Fibroblast of upper back skin (primary cell): ENCODE measurements at regions not wholly inside any gene's neighbourhood (a gene's known extent, or its start where the extent isn't known, plus 50 kb on each side); places are given as distances from the start of the nearest gene placed in this dataset.

Experiments used
- DNase-seq: peaks from one replicate; pipeline ENCODE4 v3.0.0-alpha.2; 2013

GRCh38 chr4:1474126-1475090, 68.2 kb upstream of the NKX1-1 start:
- DNase-seq, result no peak

- no peak for DNase-seq
These were observed 67.5 kb upstream of the NKX1-1 start for GRCh38 chr4:1473718-1474117.

- DNase-seq, result no peak
These were observed 66.8 kb upstream of the NKX1-1 start for GRCh38 chr4:1472911-1473518.

DNA sequence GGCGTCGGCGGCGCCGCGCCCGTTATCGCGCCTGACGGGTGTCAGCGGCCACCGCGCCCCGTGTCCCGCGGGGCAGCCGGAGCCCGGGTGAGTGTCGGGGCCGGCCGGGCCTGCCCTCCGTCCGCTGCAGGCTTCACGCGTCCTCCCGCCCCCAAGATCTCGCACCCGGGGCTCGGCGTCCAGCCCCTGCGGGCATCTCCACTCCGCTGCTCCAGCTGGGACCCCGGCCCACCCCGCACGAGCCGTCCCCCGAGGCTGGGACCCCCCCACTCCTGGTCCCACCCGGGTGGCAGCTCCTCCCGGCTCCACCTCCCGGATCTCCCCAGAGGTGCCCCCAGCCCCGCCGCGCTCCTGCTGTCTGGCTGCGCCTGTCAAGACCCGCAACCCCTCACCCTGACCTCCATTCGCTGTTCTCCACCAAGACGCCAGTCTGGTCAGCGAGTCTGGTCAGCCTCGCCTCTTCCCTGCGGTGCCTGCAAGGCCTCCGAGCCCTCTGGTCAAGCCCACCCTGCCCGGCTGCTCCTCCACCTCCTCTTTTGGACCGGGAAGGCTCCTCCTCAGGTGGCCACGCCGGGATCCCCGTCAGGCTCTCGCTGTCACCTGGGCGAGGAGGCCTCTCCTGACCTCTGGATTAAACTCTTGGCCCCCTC, 66.0 kb upstream of the NKX1-1 start:
- DNase-seq, result no peak

DNA sequence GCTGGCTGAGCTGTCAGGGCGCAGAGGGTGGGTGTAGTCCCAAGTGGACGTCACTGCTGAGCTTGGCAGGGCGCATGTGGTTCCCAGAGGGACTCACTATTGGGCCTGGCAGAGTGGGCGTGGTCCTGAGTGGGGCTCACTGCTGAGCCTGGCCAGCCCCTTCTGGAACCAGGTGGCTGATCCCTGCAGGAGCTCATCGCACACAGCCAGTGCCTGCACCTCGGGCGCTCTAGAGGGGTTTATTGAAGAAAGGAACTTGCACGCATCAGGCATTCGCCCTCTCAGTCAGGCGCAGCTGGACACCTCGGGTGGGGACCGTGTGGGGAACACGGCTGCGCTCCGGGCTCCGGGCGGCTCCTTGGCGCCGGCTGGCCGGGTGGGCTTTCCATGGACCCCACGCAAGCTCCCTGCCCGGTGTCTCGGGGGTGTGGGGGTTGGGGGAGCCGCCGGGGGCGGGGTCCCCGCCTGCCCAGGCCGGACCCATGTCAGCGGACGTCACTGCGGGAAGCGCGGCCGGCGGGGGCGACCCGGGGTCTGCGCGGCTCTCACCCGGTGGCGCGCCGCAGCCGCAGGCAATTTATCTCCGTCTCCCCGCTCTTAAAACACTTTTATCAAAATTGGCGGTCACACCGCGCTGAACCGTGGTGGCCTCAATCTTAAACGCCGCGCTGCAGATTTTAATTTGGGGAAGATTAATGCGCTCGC, 65.4 kb upstream of the NKX1-1 start:
- DNase-seq, result no peak

DNA sequence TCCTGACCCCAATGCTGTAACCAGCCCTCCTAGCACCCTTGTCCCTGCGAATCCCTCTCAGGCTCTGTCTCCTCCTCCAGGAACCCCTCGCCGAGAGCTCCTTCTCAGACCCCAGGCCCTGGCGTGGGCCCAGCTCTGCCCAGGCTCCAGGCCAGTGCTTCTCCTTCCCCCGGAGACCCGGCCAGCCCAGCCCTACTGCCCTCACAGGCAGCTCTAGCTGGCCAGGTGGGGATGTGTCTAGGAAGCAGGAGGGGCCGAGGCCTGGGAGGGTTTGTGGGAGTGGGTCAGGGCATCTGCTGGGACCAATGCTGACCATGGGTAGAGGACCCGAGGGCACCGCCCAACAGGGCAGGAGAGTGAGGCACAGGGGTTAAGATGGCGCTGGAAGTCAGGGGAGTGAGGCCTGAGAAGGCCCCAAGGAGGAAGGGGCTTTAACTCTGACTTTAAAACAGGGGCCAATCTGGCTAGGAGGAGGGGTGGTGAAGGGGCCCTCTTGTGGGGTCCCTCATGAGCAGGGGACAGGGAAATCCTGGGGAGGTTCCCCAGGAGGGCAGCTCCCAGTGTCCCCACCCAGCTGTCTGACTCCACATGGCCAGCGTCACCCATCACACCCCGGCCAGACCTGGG, 64.7 kb upstream of the NKX1-1 start:
- DNase-seq, result no peak

DNA sequence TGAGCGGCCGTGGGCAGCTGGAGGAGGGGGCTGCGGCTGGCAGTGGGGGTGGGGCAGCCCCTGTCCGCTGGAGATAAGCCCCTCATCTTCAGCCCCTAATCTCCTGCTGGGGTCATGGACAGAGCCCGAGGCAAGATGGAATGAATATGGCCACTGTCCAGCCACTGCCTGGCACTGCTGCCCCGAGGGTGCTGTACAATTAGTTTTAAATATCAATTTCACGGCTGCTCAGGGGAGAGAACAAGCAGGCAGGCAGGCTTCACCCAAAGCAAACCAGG, 64.1 kb upstream of the NKX1-1 start:
- no peak for DNase-seq

DNA sequence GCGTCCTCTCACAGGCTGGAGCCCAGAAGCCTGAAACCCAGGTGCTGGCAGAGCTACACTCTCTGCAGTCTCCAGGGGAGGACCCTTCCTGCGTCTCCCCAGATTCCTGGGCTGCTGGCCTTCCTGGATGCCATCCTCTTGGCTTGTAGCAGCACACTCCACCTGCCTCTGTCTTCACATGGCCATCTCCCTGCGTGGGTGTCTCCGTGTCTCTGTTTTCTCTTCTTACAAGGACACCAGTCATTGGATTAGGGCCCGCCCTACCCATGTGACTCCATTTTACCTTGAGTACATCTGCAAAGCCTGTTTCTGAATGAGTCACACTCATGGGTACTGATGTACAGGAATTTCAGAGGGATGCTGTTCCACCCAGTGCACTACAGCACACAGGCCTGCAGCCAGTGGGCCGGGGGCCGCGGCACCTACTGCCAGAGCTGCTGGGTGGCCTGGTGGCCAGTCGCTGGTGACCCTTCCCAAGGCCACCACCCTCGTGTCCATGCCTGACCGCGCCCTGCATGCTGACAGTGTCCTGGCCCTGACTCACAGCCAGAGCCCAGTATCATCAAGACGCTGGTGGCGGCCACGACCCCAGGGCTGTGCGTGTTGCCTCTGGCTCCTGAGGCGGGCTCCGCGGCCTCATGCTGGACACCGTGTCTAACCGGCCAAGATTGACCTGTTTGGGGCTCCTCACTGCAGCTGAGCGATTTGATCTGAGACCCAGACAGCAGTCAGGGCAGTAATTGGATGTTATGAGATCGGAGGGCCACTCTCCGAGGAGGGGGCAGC, 63.6 kb upstream of the NKX1-1 start:
- DNase-seq, result no peak

GRCh38 chr4:1469043-1469442, 62.8 kb upstream of the NKX1-1 start:
- no peak for DNase-seq

- DNase-seq, result no peak
These were observed 61.6 kb upstream of the NKX1-1 start for GRCh38 chr4:1467581-1468458.

- DNase-seq, result no peak
These were observed 60.6 kb upstream of the NKX1-1 start for GRCh38 chr4:1466863-1467165.

DNA sequence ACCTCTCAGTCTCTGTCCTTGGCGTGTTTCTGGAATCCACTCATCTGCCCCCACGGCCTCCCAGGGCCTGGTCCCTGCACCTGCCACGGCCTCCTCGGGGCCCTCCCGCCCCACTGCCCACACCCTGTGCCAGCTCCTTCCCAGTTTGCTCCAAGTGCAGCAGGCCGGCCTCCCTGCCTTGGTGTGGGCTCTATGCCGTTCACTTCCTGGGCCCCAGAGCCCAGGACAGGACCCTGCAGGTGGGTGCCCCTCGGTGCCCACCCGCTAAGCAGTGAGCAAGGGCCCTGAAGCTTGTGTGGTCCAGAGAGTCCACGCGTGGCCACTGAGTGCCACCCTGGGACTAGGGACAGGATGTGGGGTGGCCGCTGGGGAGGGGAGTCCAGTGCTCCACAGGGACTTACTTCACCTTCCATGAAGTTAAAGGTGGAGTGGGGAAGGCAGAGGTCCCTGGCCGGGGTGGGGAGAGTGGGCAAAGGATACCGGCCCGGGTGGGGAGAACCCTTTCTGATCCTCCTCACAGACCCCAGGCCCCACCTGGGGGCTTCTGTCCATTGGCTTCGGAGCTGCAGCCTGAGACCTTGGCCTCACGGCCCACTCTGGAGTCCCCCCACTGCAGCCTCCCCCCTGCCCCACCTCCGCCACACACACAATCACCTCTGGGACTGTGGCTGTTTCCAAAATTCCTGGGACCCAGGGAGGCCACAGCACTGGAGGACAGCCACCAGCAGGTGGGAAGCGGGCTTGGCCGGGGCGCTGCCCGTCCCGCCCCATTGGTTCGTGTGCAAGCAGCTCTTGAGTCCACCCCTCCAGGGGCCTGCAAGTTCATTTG, 60.0 kb upstream of the NKX1-1 start:
- DNase-seq, result no peak

DNA sequence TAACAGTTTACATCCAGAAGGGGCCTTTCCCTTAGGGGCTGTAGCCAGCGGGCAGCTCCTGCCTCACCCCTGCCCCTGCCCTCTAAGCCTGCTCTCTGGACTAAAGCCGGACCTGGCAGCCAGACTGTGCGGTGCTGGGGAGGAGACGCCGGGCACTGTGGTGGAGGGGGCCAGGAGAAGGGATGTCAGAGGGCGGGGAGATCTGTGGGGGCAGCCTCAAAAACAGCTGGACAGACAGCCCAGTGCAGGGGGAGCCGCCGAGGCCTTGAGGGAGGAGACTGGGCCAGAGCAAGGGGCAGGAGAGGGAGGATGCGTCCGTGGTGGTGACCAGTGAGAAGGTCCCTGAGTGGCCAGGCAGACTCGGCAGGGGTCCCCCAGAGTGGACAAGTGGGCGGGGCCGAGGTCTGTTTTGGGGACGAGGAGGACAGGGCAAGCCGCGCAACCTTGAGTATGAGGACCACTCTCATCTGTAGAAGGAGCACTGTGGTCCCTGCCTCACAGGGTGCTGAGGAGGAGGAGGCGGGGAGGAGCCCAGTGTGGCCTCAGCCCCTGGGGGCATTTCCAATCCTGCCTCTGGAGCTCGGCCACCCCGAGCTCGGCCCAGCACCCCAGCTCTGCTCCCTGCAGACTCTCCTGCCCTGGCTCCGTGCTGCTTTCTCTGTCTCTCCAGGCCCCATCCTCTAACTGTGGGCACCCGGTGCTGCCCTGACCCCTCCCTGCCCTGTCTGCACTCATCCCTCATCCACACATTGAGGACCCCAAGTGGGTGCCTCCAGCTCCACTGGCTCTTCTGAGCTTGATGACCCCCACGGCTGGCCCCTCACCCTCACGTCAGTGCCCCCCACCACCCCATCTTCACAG, 59.2 kb upstream of the NKX1-1 start:
- no peak for DNase-seq

GRCh38 chr4:1464581-1465171, 58.4 kb upstream of the NKX1-1 start:
- no peak for DNase-seq

- no peak for DNase-seq
These were observed 57.8 kb upstream of the NKX1-1 start for GRCh38 chr4:1463927-1464540.

DNA sequence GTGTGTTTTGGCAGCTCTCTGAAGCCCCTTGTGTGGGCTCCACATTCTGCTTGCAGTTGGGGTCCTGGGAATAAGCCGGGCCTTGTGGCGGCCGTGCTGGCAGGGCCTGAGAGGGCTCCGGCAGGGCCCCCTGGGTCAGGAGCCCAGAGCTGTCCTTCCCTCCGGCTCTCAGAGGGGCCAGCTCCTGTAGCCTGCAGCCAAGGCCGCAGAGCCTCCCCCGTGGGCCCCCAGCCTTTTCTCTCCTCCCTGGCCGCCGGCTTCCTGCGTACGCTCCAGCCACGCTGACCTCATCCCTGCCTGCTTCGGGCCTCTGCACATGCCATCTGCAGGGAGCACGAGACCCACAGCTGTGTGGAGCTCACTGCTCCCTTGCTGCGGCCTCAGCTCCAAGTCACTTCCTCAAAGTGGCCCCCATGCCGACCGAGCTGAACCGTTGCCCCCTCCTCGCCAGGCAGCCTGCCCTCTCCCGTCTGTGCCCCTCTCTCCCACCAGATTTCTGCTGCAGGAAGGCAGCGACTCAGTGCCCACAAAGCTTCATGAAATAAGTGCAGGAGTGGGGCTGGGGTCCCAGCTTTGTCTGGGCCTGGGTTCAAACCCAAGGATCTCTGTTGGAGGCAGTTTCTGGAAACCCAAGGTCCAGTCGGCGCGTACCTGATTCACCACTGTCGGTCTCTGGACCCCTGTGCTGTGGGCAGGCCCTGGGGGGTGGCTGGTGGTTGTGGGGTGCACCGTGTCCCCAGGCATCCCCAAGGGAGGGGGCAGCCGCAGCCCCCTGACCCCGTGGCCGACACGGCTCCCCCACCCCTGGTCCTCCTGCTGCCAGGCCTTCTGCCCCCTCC, 57.1 kb upstream of the NKX1-1 start:
- no peak for DNase-seq

- DNase-seq, result no peak
These were observed 56.5 kb upstream of the NKX1-1 start for GRCh38 chr4:1462768-1463075.
